Testis (tissue), 2 donors: ENCODE measurements at regions not wholly inside any gene's neighbourhood (a gene's known extent, or its start where the extent isn't known, plus 50 kb on each side); places are given as distances from the start of the nearest gene placed in this dataset.

Source experiments
- DNase-seq: peaks from one replicate; pipeline ENCODE4 v3.0.0-alpha.2; 2019
- H3K27ac ChIP-seq, 2 donors: fragments of 200-600 bp; sonication (generic); one replicate each; pipeline ENCODE4 v1.5.1; 2019
- H3K27me3 ChIP-seq: fragments of 200-600 bp; sonication (generic); one replicate; pipeline ENCODE4 v1.5.1; 2019
- H3K36me3 ChIP-seq: fragments of 200-600 bp; sonication (generic); one replicate; pipeline ENCODE4 v1.5.1; 2017; ENCODE audit warnings: low read depth; ENCODE audit errors: missing control alignments
- H3K4me1 ChIP-seq: fragments of 200-600 bp; sonication (generic); one replicate; pipeline ENCODE4 v1.5.1; 2019
- H3K4me3 ChIP-seq, 2 donors: fragments of 200-600 bp; sonication (generic); one replicate each; pipeline ENCODE4 v1.5.1; 2017 to 2019
- H3K9me3 ChIP-seq: fragments of 200-600 bp; sonication (generic); one replicate; pipeline ENCODE4 v1.5.1; 2017
- CTCF ChIP-seq, 3 experiments: fragments of 450-650 bp in 2 of 3; fragments of 200-600 bp in 1 of 3; sonication (generic) in 1 of 3; IDR thresholded peaks; one replicate each; pipeline ENCODE4 v1.5.1; 2016 to 2019; ENCODE audit warnings: antibody characterized with exemption in 3 of 3, mild to moderate bottlenecking in 2 of 3, moderate library complexity in 1 of 3
- POLR2A ChIP-seq: fragments of 450-650 bp; IDR thresholded peaks from one replicate; pipeline ENCODE4 v1.6.1; 2017; ENCODE audit warnings: antibody characterized with exemption, mild to moderate bottlenecking, moderate library complexity
- WGBS, 2 donors: methylation state at CpG; one replicate each; pipeline ENCODE4 v1.1.5; 2018; 5-methylcytosine and 5-hydroxymethylcytosine counted together
- intact Hi-C: fragments of 100-400 bp; cut with DNase I; formaldehyde crosslinking; loops from one replicate; pipeline ENCODE4 v1.15.1; 2023; ENCODE audit warnings: low total_unique reads

- no peak overlapping the region for H3K27ac ChIP-seq
- DNase-seq, result no peak
- no peaks in the 10 kb centered on the region for H3K36me3 ChIP-seq
- 63 to 68% methylated on average over 2 of the region's 2 CpGs for WGBS, 2 donors
- TF ChIP-seq POLR2A (no peak), CTCF (IDR thresholded peaks at IDR 0.05) (no peak)
- H3K27me3 ChIP-seq, result no peaks in the 10 kb centered on the region
- intact Hi-C loops, result no loop called here
- no peak overlapping the region for H3K4me3 ChIP-seq
- no peaks in the 10 kb centered on the region for H3K9me3 ChIP-seq
- H3K4me1 ChIP-seq, result no peaks in the 10 kb centered on the region
Observed at GRCh38 chr13:89726690-89727435, 1620.6 kb upstream of the MIR17HG start.

GRCh38 chr13:89733829-89734228, 1613.7 kb upstream of the MIR17HG start:
- H3K27me3 ChIP-seq, result no peaks in the 10 kb centered on the region
- H3K9me3 ChIP-seq, result no peaks in the 10 kb centered on the region
- no peak overlapping the region for H3K4me3 ChIP-seq
- H3K4me1 ChIP-seq, result no peaks in the 10 kb centered on the region
- no peak for TF ChIP-seq CTCF (IDR thresholded peaks at IDR 0.05)
- no peak overlapping the region for H3K27ac ChIP-seq
- DNase-seq, result no peak
- H3K36me3 ChIP-seq, result no peaks in the 10 kb centered on the region
- intact Hi-C loops, result no loop called here
- 82 to 85% methylated on average over 5 of the region's 5 CpGs for WGBS, 2 donors

- TF ChIP-seq CTCF (IDR thresholded peaks at IDR 0.05) (no peak), POLR2A (no peak)
- intact Hi-C loops, result no loop called here
- no peaks in the 10 kb centered on the region for H3K27me3 ChIP-seq
- H3K4me3 ChIP-seq, result no peak overlapping the region
- no peak overlapping the region for H3K27ac ChIP-seq
- WGBS, 2 donors, result 76 to 91% methylated on average over 2 of the region's 2 CpGs
- H3K36me3 ChIP-seq, result no peaks in the 10 kb centered on the region
- no peaks in the 10 kb centered on the region for H3K4me1 ChIP-seq
- H3K9me3 ChIP-seq, result no peaks in the 10 kb centered on the region
- no peak for DNase-seq
Observed at GRCh38 chr13:89737051-89737450, 1610.4 kb upstream of the MIR17HG start.

- Histone ChIP-seq H3K4me1 (no peaks in the 10 kb centered on the region), H3K27ac (no peak overlapping the region), H3K9me3 (no peaks in the 10 kb centered on the region), H3K36me3 (no peaks in the 10 kb centered on the region), H3K4me3 (no peak overlapping the region), H3K27me3 (no peaks in the 10 kb centered on the region)
- no peak for DNase-seq
- 70 to 78% methylated on average over 3 of the region's 3 CpGs for WGBS, 2 donors
- TF ChIP-seq POLR2A (no peak), CTCF (IDR thresholded peaks at IDR 0.05) (no peak)
- intact Hi-C loops, result no loop called here
Observed at GRCh38 chr13:89738072-89738471, 1609.4 kb upstream of the MIR17HG start.
